IMR-90 (cell line): ENCODE measurements at regions not wholly inside any gene's neighbourhood (a gene's known extent, or its start where the extent isn't known, plus 50 kb on each side); places are given as distances from the start of the nearest gene placed in this dataset.

ENCODE experiments used
- ATAC-seq: fragments of 200-7000 bp; cut with Tn5 transposase; 2 replicates; pipeline ENCODE4 v1.9.1; 2020; ENCODE audit warnings: low read depth, mild to moderate bottlenecking, moderate library complexity
- BruUV-seq: library from RNA; stranded (reverse); fragments of 400-500 nt; replicated peaks from 2 replicates; lab custom pipeline; 2021; lab: Mats Ljungman, UMichigan
- CTCF ChIA-PET: fragments of 300-600 bp; formaldehyde crosslinking; extraction: SDS; loops from one replicate; lab custom pipeline; 2021; ENCODE audit warnings: antibody characterized with exemption; lab: Yijun Ruan, JAX
- POLR2A ChIA-PET: fragments of 300-600 bp; sonication (Branson Sonifier 250); formaldehyde crosslinking; loops from one replicate; lab custom pipeline; 2022; ENCODE audit warnings: antibody characterized with exemption; ENCODE audit not compliant: unreplicated experiment; lab: Charles Lee
- DNase-seq: peaks from one replicate; pipeline ENCODE4 v3.0.0; 2013
- H2AFZ ChIP-seq: replicated peaks from 2 replicates; pipeline ENCODE3; 2013; ENCODE audit warnings: low read length, mild to moderate bottlenecking; ENCODE audit not compliant: poor library complexity
- H2AK5ac ChIP-seq: 2 replicates; pipeline ENCODE4 v1.6.1; 2013; ENCODE audit warnings: low read depth, low read length, inconsistent platforms
- H2AK9ac ChIP-seq: replicated peaks from 2 replicates; pipeline ENCODE3; 2013; ENCODE audit warnings: mild to moderate bottlenecking, low read depth, low read length, moderate library complexity; ENCODE audit not compliant: poor library complexity
- H2BK120ac ChIP-seq: 2 replicates; pipeline ENCODE4 v1.6.1; 2013; ENCODE audit warnings: low read depth, low read length, inconsistent platforms
- H2BK15ac ChIP-seq: 3 replicates; pipeline ENCODE4 v1.6.1; 2013; ENCODE audit warnings: low read depth, low read length, inconsistent platforms
- H2BK20ac ChIP-seq: 2 replicates; pipeline ENCODE4 v1.6.1; 2013; ENCODE audit warnings: low read depth, mild to moderate bottlenecking, inconsistent platforms, low read length, moderate library complexity
- H2BK5ac ChIP-seq: 2 replicates; pipeline ENCODE4 v1.6.1; 2013; ENCODE audit warnings: mild to moderate bottlenecking, low read depth, low read length, inconsistent platforms; ENCODE audit not compliant: poor library complexity, severe bottlenecking
- H3K14ac ChIP-seq: replicated peaks from 2 replicates; pipeline ENCODE4 v1.6.1; 2013; ENCODE audit warnings: low read depth, low read length, inconsistent platforms
- H3K18ac ChIP-seq: 2 replicates; pipeline ENCODE4 v1.6.1; 2013; ENCODE audit warnings: low read depth, low read length, control low read depth
- H3K23ac ChIP-seq: 2 replicates; pipeline ENCODE4 v1.6.1; 2013; ENCODE audit warnings: low read depth, low read length, inconsistent platforms
- H3K27ac ChIP-seq: 2 replicates; pipeline ENCODE4 v1.5.1; 2013; ENCODE audit warnings: mild to moderate bottlenecking, control low read depth, low read length; ENCODE audit not compliant: insufficient read depth
- H3K27me3 ChIP-seq: 2 replicates; pipeline ENCODE4 v1.6.1; 2013; ENCODE audit warnings: low read length; ENCODE audit not compliant: control insufficient read depth, insufficient read depth
- H3K36me3 ChIP-seq: 2 replicates; pipeline ENCODE4 v1.6.1; 2013; ENCODE audit warnings: low read length, mixed read lengths; ENCODE audit not compliant: control insufficient read depth, insufficient read depth
- H3K4ac ChIP-seq: 2 replicates; pipeline ENCODE4 v1.6.1; 2013; ENCODE audit warnings: low read depth, low read length, inconsistent platforms
- H3K4me1 ChIP-seq: 2 replicates; pipeline ENCODE4 v1.6.1; 2013; ENCODE audit warnings: low read length, mixed read lengths; ENCODE audit not compliant: control insufficient read depth, insufficient read depth
- H3K4me2 ChIP-seq: 2 replicates; pipeline ENCODE4 v1.6.1; 2013; ENCODE audit warnings: low read depth, mild to moderate bottlenecking, control low read depth, low read length, moderate library complexity
- H3K4me3 ChIP-seq: 2 replicates; pipeline ENCODE4 v1.5.1; 2013; ENCODE audit warnings: low read depth, mild to moderate bottlenecking, control low read depth, low read length, moderate library complexity; ENCODE audit not compliant: insufficient read depth
- H3K56ac ChIP-seq: 2 replicates; pipeline ENCODE4 v1.6.1; 2013; ENCODE audit warnings: low read length, inconsistent platforms; ENCODE audit not compliant: insufficient read depth; ENCODE audit errors: extremely low read depth
- H3K79me1 ChIP-seq, 2 experiments: 2 replicates each; pipeline ENCODE4 v1.6.1; 2013; ENCODE audit warnings: low read length in 2 of 2, inconsistent platforms in 1 of 2, low read depth in 1 of 2
- H3K9ac ChIP-seq: 2 replicates; pipeline ENCODE4 v1.6.1; 2013; ENCODE audit warnings: low read depth, low read length, control low read depth
- H3K9me1 ChIP-seq: 2 replicates; pipeline ENCODE4 v1.6.1; 2013; ENCODE audit warnings: low read length, inconsistent platforms; ENCODE audit not compliant: insufficient read depth
- H3K9me3 ChIP-seq: 2 replicates; pipeline ENCODE4 v1.6.1; 2013; ENCODE audit warnings: low read length; ENCODE audit not compliant: control insufficient read depth, insufficient read depth
- H4K20me1 ChIP-seq: 2 replicates; pipeline ENCODE4 v1.6.1; 2013; ENCODE audit warnings: low read length, inconsistent platforms; ENCODE audit not compliant: insufficient read depth
- H4K5ac ChIP-seq: 2 replicates; pipeline ENCODE4 v1.6.1; 2013; ENCODE audit warnings: mild to moderate bottlenecking, low read depth, low read length, control low read depth
- H4K8ac ChIP-seq, 2 experiments: 2 replicates each; pipeline ENCODE4 v1.6.1; 2013; ENCODE audit warnings: low read depth in 2 of 2, low read length in 2 of 2, control low read depth in 1 of 2, inconsistent platforms in 1 of 2
- H4K91ac ChIP-seq: 2 replicates; pipeline ENCODE4 v1.6.1; 2013; ENCODE audit warnings: low read depth, low read length, inconsistent platforms; ENCODE audit not compliant: insufficient read depth
- RFX5 ChIP-seq: IDR thresholded peaks from 2 replicates; pipeline ENCODE4 v1.8.0; 2012; ENCODE audit warnings: low read depth, mild to moderate bottlenecking, low read length, moderate library complexity
- WGBS, 2 experiments: methylation state at CpG; one replicate each; pipeline versions ENCODE4 v1.1.5 to v1.1.7; 2013; ENCODE audit warnings: missing lambda C conversion rate in 2 of 2; ENCODE audit not compliant: insufficient read length in 1 of 2; ENCODE audit errors: extremely low coverage in 2 of 2; 5-methylcytosine and 5-hydroxymethylcytosine counted together
- dilution Hi-C: fragments of 300-500 bp; cut with HindIII; formaldehyde crosslinking; loops from one replicate; pipeline ENCODE4 v1.14.3; 2018; ENCODE audit warnings: low sequenced_read_pairs; ENCODE audit not compliant: unreplicated experiment
- in situ Hi-C: fragments of 300-500 bp; cut with MboI; formaldehyde crosslinking; loops from 3 replicates; pipeline ENCODE4 v1.14.3; 2019; ENCODE audit warnings: low sequenced_read_pairs, inconsistent platforms, mixed read lengths
- intact Hi-C: fragments of 100-400 bp; cut with micrococcal nuclease; formaldehyde crosslinking; loops from 2 replicates; pipeline ENCODE4 v1.10.0; 2022

- no peak for ATAC-seq
- no peak overlapping the region for H4K8ac ChIP-seq
- ChIA-PET CTCF (interaction anchor here (0.8 kb wide), 1 partner anchor 54 kb away, joined by 3 read pairs; no protein-coding TSS in a partner anchor), POLR2A (no interaction called here)
- no peaks in the 10 kb centered on the region; the same call in 1 of the 2 replicates for H3K27me3 ChIP-seq
- H3K9me3 ChIP-seq, result peaks cover 2% of the 10 kb centered on the region; the same call in 1 of the 2 replicates
- no peak overlapping the region for H2AK5ac ChIP-seq
- TF ChIP-seq RFX5, result no peak
- dilution Hi-C loops (no loop called here), intact Hi-C loops (no loop called here), in situ Hi-C loops (no loop called here)
- H4K91ac ChIP-seq, result no peak overlapping the region
- DNase-seq, result no peak
- no peak overlapping the region for H3K27ac ChIP-seq
- H2BK15ac ChIP-seq, result no peak overlapping the region
- no peak overlapping the region for H2AK9ac ChIP-seq
- no peak overlapping the region for H4K5ac ChIP-seq
- no peak overlapping the region for H2AFZ ChIP-seq
- no peak overlapping the region for H3K4me2 ChIP-seq
- H3K9me1 ChIP-seq, result no peaks in the 10 kb centered on the region
- no peaks in the 10 kb centered on the region for H4K20me1 ChIP-seq
- no peak overlapping the region for H3K14ac ChIP-seq
- H3K56ac ChIP-seq, result no peak overlapping the region
- no peaks in the 10 kb centered on the region for H3K36me3 ChIP-seq
- no peaks in the 10 kb centered on the region for H3K4me1 ChIP-seq
- H2BK120ac ChIP-seq, result no peak overlapping the region
- no peak overlapping the region for H2BK20ac ChIP-seq
- no peaks in the 10 kb centered on the region for H3K79me1 ChIP-seq
- WGBS, 2 experiments, result no CpG with 5 or more reads among the region's 1 CpG
- H2BK5ac ChIP-seq, result no peak overlapping the region
- no peak overlapping the region for H3K4ac ChIP-seq
- BruUV-seq, result no TSS peak
- H3K9ac ChIP-seq, result no peak overlapping the region
- no peak overlapping the region for H3K18ac ChIP-seq
- H3K4me3 ChIP-seq, result no peak overlapping the region
- H3K23ac ChIP-seq, result no peak overlapping the region
Measured at GRCh38 chr12:67854351-67854750, 134.9 kb upstream of the IFNG-AS1 start.
